Astrocyte (in vitro differentiated cells and primary cell): ENCODE measurements at regions not wholly inside any gene's neighbourhood (a gene's known extent, or its start where the extent isn't known, plus 50 kb on each side); places are given as distances from the start of the nearest gene placed in this dataset.

Experiments used
- DNase-seq: peaks from one replicate; pipeline ENCODE4 v3.0.0-alpha.2; 2010; ENCODE audit warnings: low read depth
- FAIRE-seq: peaks from 2 replicates; lab custom pipeline; 2011; peaks lifted over from hg19 to GRCh38; lab: Jason Lieb, UNC
- H2AFZ ChIP-seq: 2 replicates; pipeline ENCODE4 v1.6.0; 2012; ENCODE audit warnings: low read depth, low read length, inconsistent platforms
- H3K27ac ChIP-seq: 2 replicates; pipeline ENCODE4 v1.5.1; 2011; ENCODE audit warnings: low read depth, low read length, inconsistent platforms
- H3K27me3 ChIP-seq: 2 replicates; pipeline ENCODE4 v1.6.0; 2011; ENCODE audit warnings: low read length, inconsistent platforms; ENCODE audit not compliant: insufficient read depth
- H3K36me3 ChIP-seq: 2 replicates; pipeline ENCODE4 v1.5.1; 2011; ENCODE audit warnings: low read length, inconsistent platforms; ENCODE audit not compliant: insufficient read depth
- H3K4me1 ChIP-seq: 2 replicates; pipeline ENCODE4 v1.5.1; 2011; ENCODE audit warnings: low read length, inconsistent platforms; ENCODE audit not compliant: insufficient read depth
- H3K4me2 ChIP-seq: 2 replicates; pipeline ENCODE4 v1.6.0; 2012; ENCODE audit warnings: low read length, inconsistent platforms
- H3K4me3 ChIP-seq: 2 replicates; pipeline ENCODE4 v1.5.1; 2011; ENCODE audit warnings: low read depth, mild to moderate bottlenecking, low read length, inconsistent platforms; ENCODE audit not compliant: insufficient read depth
- H3K79me2 ChIP-seq: 2 replicates; pipeline ENCODE4 v1.6.0; 2012; ENCODE audit warnings: mild to moderate bottlenecking, low read length, inconsistent platforms; ENCODE audit not compliant: insufficient read depth
- H3K9ac ChIP-seq: 2 replicates; pipeline ENCODE4 v1.6.0; 2012; ENCODE audit warnings: mild to moderate bottlenecking, low read length, inconsistent platforms
- H3K9me3 ChIP-seq: 2 replicates; pipeline ENCODE4 v1.5.1; 2012; ENCODE audit warnings: low read depth, mild to moderate bottlenecking, low read length, inconsistent platforms; ENCODE audit not compliant: insufficient read depth
- H4K20me1 ChIP-seq: 2 replicates; pipeline ENCODE4 v1.6.0; 2012; ENCODE audit warnings: low read length, inconsistent platforms; ENCODE audit not compliant: insufficient read depth
- H3K27ac Mint-ChIP-seq: one replicate; pipeline ENCODE4 v1.8.0; 2021; ENCODE audit warnings: mild to moderate bottlenecking, mixed read lengths; ENCODE audit not compliant: unreplicated experiment
- H3K27me3 Mint-ChIP-seq: one replicate; pipeline ENCODE4 v1.8.0; 2021; ENCODE audit warnings: low read depth, mixed read lengths; ENCODE audit not compliant: unreplicated experiment
- H3K36me3 Mint-ChIP-seq: one replicate; pipeline ENCODE4 v1.8.0; 2021; ENCODE audit warnings: low read depth, mixed read lengths; ENCODE audit not compliant: unreplicated experiment
- H3K4me1 Mint-ChIP-seq: one replicate; pipeline ENCODE4 v1.8.0; 2021; ENCODE audit warnings: low read depth, mixed read lengths; ENCODE audit not compliant: unreplicated experiment
- H3K4me3 Mint-ChIP-seq: one replicate; pipeline ENCODE4 v1.8.0; 2021; ENCODE audit warnings: mild to moderate bottlenecking, moderate library complexity, mixed read lengths; ENCODE audit not compliant: unreplicated experiment
- H3K9me3 Mint-ChIP-seq: one replicate; pipeline ENCODE4 v1.8.0; 2021; ENCODE audit warnings: mild to moderate bottlenecking, mixed read lengths; ENCODE audit not compliant: unreplicated experiment
- CTCF ChIP-seq: IDR thresholded peaks from 2 replicates; pipeline ENCODE4 v1.5.1; 2011; ENCODE audit warnings: low read depth, mild to moderate bottlenecking, inconsistent platforms, low read length, moderate library complexity; ENCODE audit not compliant: insufficient read depth
- EZH2 ChIP-seq: IDR thresholded peaks from 2 replicates; pipeline ENCODE4 v1.6.1; 2012; ENCODE audit warnings: mild to moderate bottlenecking, low read length, inconsistent platforms; ENCODE audit not compliant: insufficient read depth

GRCh38 chr15:61671736-61672135 lies 388.5 kb downstream of the VPS13C start:
- Histone ChIP-seq H3K9ac (no peak overlapping the region), H3K27me3 (no peaks in the 10 kb centered on the region), H3K4me2 (no peak overlapping the region), H4K20me1 (no peaks in the 10 kb centered on the region), H3K27ac (no peak overlapping the region), H3K79me2 (no peaks in the 10 kb centered on the region), H3K4me1 (no peaks in the 10 kb centered on the region), H3K9me3 (no peaks in the 10 kb centered on the region), H3K36me3 (no peaks in the 10 kb centered on the region), H2AFZ (no peak overlapping the region), H3K4me3 (no peak overlapping the region)
- Mint-ChIP-seq H3K9me3 (no peaks in the 10 kb centered on the region), H3K27ac (no peak overlapping the region), H3K4me1 (no peaks in the 10 kb centered on the region), H3K36me3 (no peaks in the 10 kb centered on the region), H3K27me3 (no peaks in the 10 kb centered on the region), H3K4me3 (no peak overlapping the region)
- TF ChIP-seq CTCF, result no peak
- no peak for TF ChIP-seq EZH2
- FAIRE-seq (no peak), DNase-seq (no peak)

GRCh38 chr15:61668444-61668843 lies 391.8 kb downstream of the VPS13C start:
- Mint-ChIP-seq H3K4me1 (no peaks in the 10 kb centered on the region), H3K9me3 (no peaks in the 10 kb centered on the region), H3K4me3 (no peak overlapping the region), H3K27ac (no peak overlapping the region), H3K27me3 (peaks cover 13% of the 10 kb centered on the region), H3K36me3 (no peaks in the 10 kb centered on the region)
- Histone ChIP-seq H3K27me3 (peaks cover 8% of the 10 kb centered on the region), H3K4me1 (no peaks in the 10 kb centered on the region), H3K27ac (no peak overlapping the region), H3K9ac (no peak overlapping the region), H3K36me3 (no peaks in the 10 kb centered on the region), H3K4me2 (no peak overlapping the region), H3K9me3 (no peaks in the 10 kb centered on the region), H4K20me1 (no peaks in the 10 kb centered on the region), H3K4me3 (no peak overlapping the region), H3K79me2 (no peaks in the 10 kb centered on the region), H2AFZ (no peak overlapping the region)
- FAIRE-seq (no peak), DNase-seq (no peak)
- no peak for TF ChIP-seq EZH2
- no peak for TF ChIP-seq CTCF

- no peaks in the 10 kb centered on the region for H4K20me1 ChIP-seq
- FAIRE-seq, result no peak
- no peaks in the 10 kb centered on the region for H3K36me3 ChIP-seq
- DNase-seq, result no peak
- no peak overlapping the region for H3K4me3 ChIP-seq
- no peak overlapping the region for H3K4me3 Mint-ChIP-seq
- H3K27ac Mint-ChIP-seq, result no peak overlapping the region
- TF ChIP-seq EZH2, result no peak
- no peak for TF ChIP-seq CTCF
- H3K4me2 ChIP-seq, result no peak overlapping the region
- no peaks in the 10 kb centered on the region for H3K79me2 ChIP-seq
- no peak overlapping the region for H3K27ac ChIP-seq
- no peaks in the 10 kb centered on the region for H3K9me3 Mint-ChIP-seq
- no peak overlapping the region for H2AFZ ChIP-seq
- no peaks in the 10 kb centered on the region for H3K9me3 ChIP-seq
- H3K4me1 Mint-ChIP-seq, result peaks cover 3% of the 10 kb centered on the region
- no peak overlapping the region for H3K9ac ChIP-seq
- no peaks in the 10 kb centered on the region for H3K36me3 Mint-ChIP-seq
- H3K27me3 Mint-ChIP-seq, result peaks cover 19% of the 10 kb centered on the region
- H3K27me3 ChIP-seq, result peaks cover 8% of the 10 kb centered on the region
- peaks cover 8% of the 10 kb centered on the region for H3K4me1 ChIP-seq
These were observed 398.5 kb downstream of the VPS13C start for GRCh38 chr15:61661791-61662190.
